IMR-90 (cell line): ENCODE measurements at regions not wholly inside any gene's neighbourhood (a gene's known extent, or its start where the extent isn't known, plus 50 kb on each side); places are given as distances from the start of the nearest gene placed in this dataset.

Experiments used
- ATAC-seq: fragments of 200-7000 bp; cut with Tn5 transposase; 2 replicates; pipeline ENCODE4 v1.9.1; 2020; ENCODE audit warnings: low read depth, mild to moderate bottlenecking, moderate library complexity
- BruUV-seq: library from RNA; stranded (reverse); fragments of 400-500 nt; replicated peaks from 2 replicates; lab custom pipeline; 2021; lab: Mats Ljungman, UMichigan
- CTCF ChIA-PET: fragments of 300-600 bp; formaldehyde crosslinking; extraction: SDS; loops from one replicate; lab custom pipeline; 2021; ENCODE audit warnings: antibody characterized with exemption; lab: Yijun Ruan, JAX
- POLR2A ChIA-PET: fragments of 300-600 bp; sonication (Branson Sonifier 250); formaldehyde crosslinking; loops from one replicate; lab custom pipeline; 2022; ENCODE audit warnings: antibody characterized with exemption; ENCODE audit not compliant: unreplicated experiment; lab: Charles Lee
- DNase-seq: peaks from one replicate; pipeline ENCODE4 v3.0.0; 2013
- H2AFZ ChIP-seq: replicated peaks from 2 replicates; pipeline ENCODE3; 2013; ENCODE audit warnings: low read length, mild to moderate bottlenecking; ENCODE audit not compliant: poor library complexity
- H2AK5ac ChIP-seq: 2 replicates; pipeline ENCODE4 v1.6.1; 2013; ENCODE audit warnings: low read depth, low read length, inconsistent platforms
- H2AK9ac ChIP-seq: replicated peaks from 2 replicates; pipeline ENCODE3; 2013; ENCODE audit warnings: mild to moderate bottlenecking, low read depth, low read length, moderate library complexity; ENCODE audit not compliant: poor library complexity
- H2BK120ac ChIP-seq: 2 replicates; pipeline ENCODE4 v1.6.1; 2013; ENCODE audit warnings: low read depth, low read length, inconsistent platforms
- H2BK15ac ChIP-seq: 3 replicates; pipeline ENCODE4 v1.6.1; 2013; ENCODE audit warnings: low read depth, low read length, inconsistent platforms
- H2BK20ac ChIP-seq: 2 replicates; pipeline ENCODE4 v1.6.1; 2013; ENCODE audit warnings: low read depth, mild to moderate bottlenecking, inconsistent platforms, low read length, moderate library complexity
- H2BK5ac ChIP-seq: 2 replicates; pipeline ENCODE4 v1.6.1; 2013; ENCODE audit warnings: mild to moderate bottlenecking, low read depth, low read length, inconsistent platforms; ENCODE audit not compliant: poor library complexity, severe bottlenecking
- H3K14ac ChIP-seq: replicated peaks from 2 replicates; pipeline ENCODE4 v1.6.1; 2013; ENCODE audit warnings: low read depth, low read length, inconsistent platforms
- H3K18ac ChIP-seq: 2 replicates; pipeline ENCODE4 v1.6.1; 2013; ENCODE audit warnings: low read depth, low read length, control low read depth
- H3K23ac ChIP-seq: 2 replicates; pipeline ENCODE4 v1.6.1; 2013; ENCODE audit warnings: low read depth, low read length, inconsistent platforms
- H3K27ac ChIP-seq: 2 replicates; pipeline ENCODE4 v1.5.1; 2013; ENCODE audit warnings: mild to moderate bottlenecking, control low read depth, low read length; ENCODE audit not compliant: insufficient read depth
- H3K27me3 ChIP-seq: 2 replicates; pipeline ENCODE4 v1.6.1; 2013; ENCODE audit warnings: low read length; ENCODE audit not compliant: control insufficient read depth, insufficient read depth
- H3K36me3 ChIP-seq: 2 replicates; pipeline ENCODE4 v1.6.1; 2013; ENCODE audit warnings: low read length, mixed read lengths; ENCODE audit not compliant: control insufficient read depth, insufficient read depth
- H3K4ac ChIP-seq: 2 replicates; pipeline ENCODE4 v1.6.1; 2013; ENCODE audit warnings: low read depth, low read length, inconsistent platforms
- H3K4me1 ChIP-seq: 2 replicates; pipeline ENCODE4 v1.6.1; 2013; ENCODE audit warnings: low read length, mixed read lengths; ENCODE audit not compliant: control insufficient read depth, insufficient read depth
- H3K4me2 ChIP-seq: 2 replicates; pipeline ENCODE4 v1.6.1; 2013; ENCODE audit warnings: low read depth, mild to moderate bottlenecking, control low read depth, low read length, moderate library complexity
- H3K4me3 ChIP-seq: 2 replicates; pipeline ENCODE4 v1.5.1; 2013; ENCODE audit warnings: low read depth, mild to moderate bottlenecking, control low read depth, low read length, moderate library complexity; ENCODE audit not compliant: insufficient read depth
- H3K56ac ChIP-seq: 2 replicates; pipeline ENCODE4 v1.6.1; 2013; ENCODE audit warnings: low read length, inconsistent platforms; ENCODE audit not compliant: insufficient read depth; ENCODE audit errors: extremely low read depth
- H3K79me1 ChIP-seq, 2 experiments: 2 replicates each; pipeline ENCODE4 v1.6.1; 2013; ENCODE audit warnings: low read length in 2 of 2, inconsistent platforms in 1 of 2, low read depth in 1 of 2
- H3K9ac ChIP-seq: 2 replicates; pipeline ENCODE4 v1.6.1; 2013; ENCODE audit warnings: low read depth, low read length, control low read depth
- H3K9me1 ChIP-seq: 2 replicates; pipeline ENCODE4 v1.6.1; 2013; ENCODE audit warnings: low read length, inconsistent platforms; ENCODE audit not compliant: insufficient read depth
- H3K9me3 ChIP-seq: 2 replicates; pipeline ENCODE4 v1.6.1; 2013; ENCODE audit warnings: low read length; ENCODE audit not compliant: control insufficient read depth, insufficient read depth
- H4K20me1 ChIP-seq: 2 replicates; pipeline ENCODE4 v1.6.1; 2013; ENCODE audit warnings: low read length, inconsistent platforms; ENCODE audit not compliant: insufficient read depth
- H4K5ac ChIP-seq: 2 replicates; pipeline ENCODE4 v1.6.1; 2013; ENCODE audit warnings: mild to moderate bottlenecking, low read depth, low read length, control low read depth
- H4K8ac ChIP-seq, 2 experiments: 2 replicates each; pipeline ENCODE4 v1.6.1; 2013; ENCODE audit warnings: low read depth in 2 of 2, low read length in 2 of 2, control low read depth in 1 of 2, inconsistent platforms in 1 of 2
- H4K91ac ChIP-seq: 2 replicates; pipeline ENCODE4 v1.6.1; 2013; ENCODE audit warnings: low read depth, low read length, inconsistent platforms; ENCODE audit not compliant: insufficient read depth
- CEBPB ChIP-seq: IDR thresholded peaks from 2 replicates; pipeline ENCODE4 v1.6.1; 2012; ENCODE audit warnings: low read depth, low read length, improper control_type of control experiment
- NFE2L2 ChIP-seq: fragments of 150-350 bp; IDR thresholded peaks from 2 replicates; pipeline ENCODE4 v1.6.1; 2016; ENCODE audit warnings: low read depth, mild to moderate bottlenecking, low read length
- WGBS, 2 experiments: methylation state at CpG; one replicate each; pipeline versions ENCODE4 v1.1.5 to v1.1.7; 2013; ENCODE audit warnings: missing lambda C conversion rate in 2 of 2; ENCODE audit not compliant: insufficient read length in 1 of 2; ENCODE audit errors: extremely low coverage in 2 of 2; 5-methylcytosine and 5-hydroxymethylcytosine counted together
- dilution Hi-C: fragments of 300-500 bp; cut with HindIII; formaldehyde crosslinking; loops from one replicate; pipeline ENCODE4 v1.14.3; 2018; ENCODE audit warnings: low sequenced_read_pairs; ENCODE audit not compliant: unreplicated experiment
- in situ Hi-C: fragments of 300-500 bp; cut with MboI; formaldehyde crosslinking; loops from 3 replicates; pipeline ENCODE4 v1.14.3; 2019; ENCODE audit warnings: low sequenced_read_pairs, inconsistent platforms, mixed read lengths
- intact Hi-C: fragments of 100-400 bp; cut with micrococcal nuclease; formaldehyde crosslinking; loops from 2 replicates; pipeline ENCODE4 v1.10.0; 2022

DNA sequence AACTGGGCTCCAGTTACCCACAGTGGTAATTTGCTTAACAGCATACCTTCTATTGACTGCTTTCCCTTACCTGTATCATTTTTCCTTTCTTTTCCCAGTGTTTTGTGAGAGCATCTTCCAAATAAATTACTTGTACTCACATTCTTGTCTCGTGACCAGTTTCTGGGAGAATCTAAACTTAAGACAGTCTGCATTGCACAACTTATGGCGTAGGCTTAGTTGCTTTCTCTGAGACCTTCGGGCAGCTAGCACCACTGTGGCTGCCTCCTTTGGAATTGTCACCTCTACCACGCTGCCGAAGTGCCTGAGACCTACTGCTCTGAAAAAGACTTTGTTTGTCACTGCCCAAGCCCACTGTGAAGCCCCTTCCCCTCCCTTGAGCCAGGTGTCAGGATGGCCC, 188.1 kb upstream of the BMP2 start:
- no peak overlapping the region for H2AK9ac ChIP-seq
- TF ChIP-seq NFE2L2 (no peak), CEBPB (peak; percentile 87)
- ChIA-PET CTCF (no interaction called here), POLR2A (no interaction called here)
- H3K23ac ChIP-seq = peak overlapping the region; percentile 44; the same call in 1 of the 2 replicates
- H2AK5ac ChIP-seq = peak overlapping the region; percentile 61; the same call in 1 of the 2 replicates
- H3K4ac ChIP-seq = peak overlapping the region; percentile 80
- dilution Hi-C loops = no loop called here
- no TSS peak for BruUV-seq
- no peak overlapping the region for H3K56ac ChIP-seq
- no peaks in the 10 kb centered on the region for H3K27me3 ChIP-seq
- no peaks in the 10 kb centered on the region for H3K9me3 ChIP-seq
- H3K9ac ChIP-seq = no peak overlapping the region
- H2BK5ac ChIP-seq = peak overlapping the region; percentile 51
- H3K4me1 ChIP-seq = peaks cover 13% of the 10 kb centered on the region
- H3K36me3 ChIP-seq = no peaks in the 10 kb centered on the region
- H3K9me1 ChIP-seq = no peaks in the 10 kb centered on the region
- intact Hi-C loops = loop anchor here (5.0 kb wide), 2 partner anchors 47 to 112 kb away; no protein-coding TSS in a partner anchor
- ATAC-seq (peak; percentile 25; the same call in 1 of the 2 replicates), DNase-seq (peak; percentile 62)
- in situ Hi-C loops = no loop called here
- peak overlapping the region; percentile 67; the same call in 2 of the 3 replicates for H2BK15ac ChIP-seq
- H2BK20ac ChIP-seq = peak overlapping the region; percentile 98
- 91% methylated on average over 5 of the region's 5 CpGs; no CpG with 5 or more reads in 1 of the 2 experiments for WGBS, 2 experiments
- peak overlapping the region; percentile 28 for H2AFZ ChIP-seq
- peak overlapping the region; percentile 82 for H2BK120ac ChIP-seq
- H4K5ac ChIP-seq = peak overlapping the region; percentile 28; the same call in 1 of the 2 replicates
- H4K20me1 ChIP-seq = no peaks in the 10 kb centered on the region
- H3K4me2 ChIP-seq = peak overlapping the region; percentile 18; the same call in 1 of the 2 replicates
- peak overlapping the region in 1 of 2 experiments; percentile 80; a peak in 2 of 4 replicates for H4K8ac ChIP-seq
- H3K79me1 ChIP-seq = no peaks in the 10 kb centered on the region
- peak overlapping the region; percentile 63; the same call in 1 of the 2 replicates for H3K14ac ChIP-seq
- peak overlapping the region; percentile 78 for H3K18ac ChIP-seq
- H3K4me3 ChIP-seq = no peak overlapping the region
- peak overlapping the region; percentile 69 for H4K91ac ChIP-seq
- H3K27ac ChIP-seq = peak overlapping the region; percentile 50
